ENCODE measurements at regions not wholly inside any gene's neighbourhood (a gene's known extent, or its start where the extent isn't known, plus 50 kb on each side); places are given as distances from the start of the nearest gene placed in this dataset.

GRCh38 chrX:1935805-1936204, 320.9 kb downstream of the ASMT start:
- no CpG with 5 or more reads among the region's 4 CpGs for WGBS (ENCODE audit: insufficient coverage)
- Histone ChIP-seq H3K36me3 (replicated peaks in 1 of 2; ENCODE audit: control insufficient read depth in 1 of 2, insufficient read depth in 2 of 2, low read length in 2 of 2) (no peaks in the 10 kb centered on the region), H3K4me3 (replicated peaks in 1 of 3; ENCODE audit: low read depth in 2 of 3, low read length in 3 of 3) (no peak overlapping the region), H3K4me1 (ENCODE audit: control insufficient read depth in 1 of 2, insufficient read depth in 2 of 2, low read length in 2 of 2) (no peaks in the 10 kb centered on the region), H2AFZ (ENCODE audit: insufficient read depth, low read depth, low read length, poor library complexity, severe bottlenecking) (no peak overlapping the region), H3K9ac (ENCODE audit: insufficient read depth, low read length, poor library complexity, severe bottlenecking) (no peak overlapping the region), H3K4me2 (replicated peaks; ENCODE audit: extremely low read depth, low read length, poor library complexity, severe bottlenecking) (no peak overlapping the region), H3K79me2 (ENCODE audit: insufficient read depth, low read length) (no peaks in the 10 kb centered on the region), H3K27ac (ENCODE audit: low read depth in 1 of 2, low read length in 2 of 2) (no peak overlapping the region), H3K27me3 (ENCODE audit: control insufficient read depth in 2 of 2, insufficient read depth in 2 of 2, low read length in 2 of 2) (no peaks in the 10 kb centered on the region), H4K20me1 (ENCODE audit: insufficient read depth, low read length) (no peaks in the 10 kb centered on the region), H3K9me3 (replicated peaks in 1 of 2; ENCODE audit: control insufficient read depth in 1 of 2, insufficient read depth in 1 of 2, low read length in 2 of 2) (peaks cover 7 to 18% of the 10 kb centered on the region in 2 donors)
- no peak overlapping the region for H3K4me3 Mint-ChIP-seq
- no peak for TF ChIP-seq CTCF (IDR thresholded peaks at IDR 0.05)
- H3K36me3 Mint-ChIP-seq, result no peaks in the 10 kb centered on the region
- intact Hi-C loops (cut with micrococcal nuclease), result no loop called here
- H3K9me3 Mint-ChIP-seq, result peaks cover 8 to 21% (median 13%) of the 10 kb centered on the region in 7 donors
- H3K4me1 Mint-ChIP-seq, result peaks cover 12% of the 10 kb centered on the region
- H3K27me3 Mint-ChIP-seq (ENCODE audit: low read depth in 3 of 3), result no peaks in the 10 kb centered on the region
- no peak overlapping the region for H3K27ac Mint-ChIP-seq
- no peak for DNase-seq

- Histone ChIP-seq H3K9ac (ENCODE audit: insufficient read depth, low read length, poor library complexity, severe bottlenecking) (no peak overlapping the region), H3K27ac (ENCODE audit: low read depth in 1 of 2, low read length in 2 of 2) (no peak overlapping the region), H3K9me3 (replicated peaks in 1 of 2; ENCODE audit: control insufficient read depth in 1 of 2, insufficient read depth in 1 of 2, low read length in 2 of 2) (peaks cover 7 to 18% of the 10 kb centered on the region in 2 donors), H3K27me3 (ENCODE audit: control insufficient read depth in 2 of 2, insufficient read depth in 2 of 2, low read length in 2 of 2) (no peaks in the 10 kb centered on the region), H3K4me1 (ENCODE audit: control insufficient read depth in 1 of 2, insufficient read depth in 2 of 2, low read length in 2 of 2) (no peaks in the 10 kb centered on the region), H3K4me2 (replicated peaks; ENCODE audit: extremely low read depth, low read length, poor library complexity, severe bottlenecking) (no peak overlapping the region), H3K4me3 (replicated peaks in 1 of 3; ENCODE audit: low read depth in 2 of 3, low read length in 3 of 3) (no peak overlapping the region), H3K36me3 (replicated peaks in 1 of 2; ENCODE audit: control insufficient read depth in 1 of 2, insufficient read depth in 2 of 2, low read length in 2 of 2) (no peaks in the 10 kb centered on the region), H3K79me2 (ENCODE audit: insufficient read depth, low read length) (no peaks in the 10 kb centered on the region), H2AFZ (ENCODE audit: insufficient read depth, low read depth, low read length, poor library complexity, severe bottlenecking) (no peak overlapping the region), H4K20me1 (ENCODE audit: insufficient read depth, low read length) (no peaks in the 10 kb centered on the region)
- Mint-ChIP-seq H3K4me3 (no peak overlapping the region), H3K27me3 (ENCODE audit: low read depth in 3 of 3) (peaks cover 0 to 3% (median 0%) of the 10 kb centered on the region in 3 donors), H3K36me3 (no peaks in the 10 kb centered on the region), H3K27ac (no peak overlapping the region), H3K9me3 (peaks cover 8 to 21% (median 13%) of the 10 kb centered on the region in 7 donors), H3K4me1 (peaks cover 12% of the 10 kb centered on the region)
- no peak for DNase-seq
- WGBS (ENCODE audit: insufficient coverage), result 100% methylated on average over 4 of the region's 6 CpGs
- TF ChIP-seq CTCF (IDR thresholded peaks at IDR 0.05), result no peak
- intact Hi-C loops (cut with micrococcal nuclease), result no loop called here
Observed at GRCh38 chrX:1938190-1938589, 323.3 kb downstream of the ASMT start.

Measured in CD14-positive monocyte (primary cell).